ENCODE measurements at regions not wholly inside any gene's neighbourhood (a gene's known extent, or its start where the extent isn't known, plus 50 kb on each side); places are given as distances from the start of the nearest gene placed in this dataset.
A peak's percentile ranks its signal among the peaks of the same experiment; 100 is the strongest.
"Not testable (repeated sequence)": the region's sequence is repeated elsewhere in the genome, so short reads cannot be mapped to it uniquely, and the experiment has no call there.

DNA sequence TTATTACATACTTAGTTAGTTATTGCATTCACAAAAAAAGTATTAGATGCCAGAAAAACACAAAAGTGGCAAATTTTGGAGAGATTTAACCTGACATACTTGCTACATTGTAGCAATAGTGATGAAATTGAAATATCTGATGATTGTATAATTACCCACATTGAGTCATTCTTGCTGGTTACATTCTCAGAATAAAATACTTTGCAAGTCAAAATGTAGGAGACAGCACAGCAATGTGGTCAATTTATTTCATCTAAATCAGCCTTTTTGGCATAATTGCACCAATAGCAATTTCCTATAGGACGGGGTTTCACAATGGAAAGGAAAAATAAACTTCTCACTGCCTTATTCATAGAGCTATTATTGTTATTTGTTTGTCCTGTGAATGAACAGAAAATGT is 125.0 kb upstream of the ETV6 start:
- intact Hi-C loops (cut with DNase I) = no loop called here
- ATAC-seq (no peak), DNase-seq (ENCODE audit: low spot score) (no peak)

DNA sequence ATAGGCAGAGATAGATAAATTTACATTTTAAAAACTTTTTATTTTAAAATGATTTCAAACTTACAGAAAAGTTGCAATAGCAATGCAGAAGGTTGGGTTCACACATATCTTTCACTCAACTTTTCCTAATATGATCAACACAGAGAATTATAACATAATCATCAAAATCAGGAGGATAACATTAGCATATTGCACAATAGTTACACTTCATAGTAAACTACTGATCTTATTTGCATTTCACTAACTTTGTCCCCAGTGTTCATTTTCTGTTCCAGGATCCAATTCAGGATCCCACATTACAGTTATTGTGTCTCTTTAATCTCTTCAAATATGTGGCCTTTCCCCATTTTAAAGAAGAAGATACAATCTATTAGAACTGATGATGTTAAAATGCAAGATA is 115.4 kb upstream of the ETV6 start:
- DNase-seq (ENCODE audit: low spot score) (no peak), ATAC-seq (no peak)
- intact Hi-C loops (cut with DNase I) = no loop called here

DNA sequence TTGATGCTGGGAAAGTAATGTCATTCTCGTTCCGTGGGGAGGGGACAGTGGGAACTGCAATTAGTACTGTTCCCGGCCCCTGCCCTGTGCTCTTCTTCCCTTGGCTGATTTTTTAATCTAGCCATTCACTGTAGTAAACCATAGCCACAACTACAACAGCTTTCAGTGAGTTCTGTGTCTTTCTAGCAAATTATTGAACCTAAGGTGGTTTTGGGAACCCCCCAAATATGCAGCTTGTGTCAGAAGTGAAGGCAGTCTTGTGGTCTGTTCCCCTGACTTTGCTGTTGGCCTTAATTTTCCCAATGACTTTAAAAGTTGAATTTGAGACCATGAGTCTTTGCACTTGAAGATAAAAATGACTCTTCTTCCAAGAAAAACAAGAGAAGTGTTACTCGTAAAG is 114.3 kb upstream of the ETV6 start:
- intact Hi-C loops (cut with DNase I) = no loop called here
- ATAC-seq (no peak), DNase-seq (ENCODE audit: low spot score) (no peak)

DNA sequence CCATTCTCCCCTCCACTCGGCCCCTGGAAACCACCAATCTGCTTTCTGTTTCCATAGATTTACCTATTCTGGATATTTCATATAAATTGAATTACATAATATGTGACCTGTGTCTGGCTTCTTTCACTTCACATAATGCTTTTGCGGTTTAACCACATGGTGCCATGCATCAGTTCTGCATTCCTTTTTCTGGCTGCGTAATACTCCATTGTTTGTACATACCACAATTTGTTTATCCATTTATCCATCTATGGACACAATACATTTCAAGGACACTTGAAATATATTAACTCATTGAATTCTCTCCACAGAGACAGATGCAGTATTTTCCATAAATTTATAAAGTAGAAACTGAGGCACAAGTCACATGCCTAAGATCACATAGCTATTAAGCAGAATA is 110.3 kb upstream of the ETV6 start:
- intact Hi-C loops (cut with DNase I) = no loop called here
- DNase-seq (ENCODE audit: low spot score) (no peak), ATAC-seq (no peak)

DNA sequence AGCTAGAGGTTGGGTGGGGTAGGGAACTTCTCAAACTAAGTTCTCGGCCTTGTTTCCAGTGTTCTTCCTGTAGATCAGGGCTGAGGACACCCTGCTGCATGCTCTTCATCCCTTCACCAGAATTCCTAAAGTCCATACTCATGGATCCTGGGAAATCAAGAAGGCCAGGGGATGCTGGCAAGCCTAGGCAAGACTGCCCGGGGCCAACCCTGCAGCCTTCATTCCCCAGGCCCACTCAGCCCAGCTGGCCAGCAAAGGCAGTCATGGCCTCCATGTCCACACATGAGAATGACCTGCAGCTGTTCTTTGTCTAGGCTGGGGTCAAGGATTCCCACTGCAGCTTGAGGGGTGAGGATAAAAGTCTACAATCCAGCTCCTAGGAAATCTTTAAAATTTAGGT is 109.3 kb upstream of the ETV6 start:
- DNase-seq (ENCODE audit: low spot score) (no peak), ATAC-seq (no peak)
- intact Hi-C loops (cut with DNase I) = no loop called here

DNA sequence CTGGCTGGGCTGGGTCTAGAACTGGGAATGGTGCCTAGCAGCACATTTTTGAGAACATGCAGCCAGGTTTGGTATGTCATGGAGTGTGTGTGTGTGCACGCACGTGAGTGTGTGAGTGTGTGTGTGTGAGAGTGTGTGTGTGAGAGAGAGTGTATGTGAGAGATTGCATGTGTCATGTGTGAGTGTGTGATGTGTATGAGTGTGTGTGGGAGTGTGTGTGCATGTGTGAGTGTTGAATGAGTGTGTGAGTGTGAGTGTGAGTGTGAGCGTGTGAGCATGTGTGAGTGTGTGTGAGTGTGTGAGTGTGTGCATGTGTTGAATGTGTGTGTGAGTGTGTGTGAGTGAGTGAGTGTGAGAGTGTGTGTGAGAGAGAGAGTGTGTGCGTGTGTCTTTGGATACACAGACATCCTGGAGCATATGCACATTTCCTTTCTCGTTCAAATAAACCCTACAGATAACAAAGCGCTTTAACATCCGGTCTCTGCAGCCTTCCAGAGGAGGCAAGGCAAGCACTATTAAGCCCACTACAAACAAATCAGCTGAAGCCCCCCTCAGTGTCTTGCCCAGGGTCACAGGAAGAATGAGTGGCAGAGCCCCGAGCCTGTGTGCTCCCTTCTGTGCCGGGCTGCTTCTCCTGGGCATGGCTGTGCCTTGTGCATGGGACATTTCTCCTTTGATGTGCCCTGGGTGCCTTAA is 108.7 kb upstream of the ETV6 start:
- ATAC-seq = no peak
- DNase-seq (ENCODE audit: low spot score) = no peak

DNA sequence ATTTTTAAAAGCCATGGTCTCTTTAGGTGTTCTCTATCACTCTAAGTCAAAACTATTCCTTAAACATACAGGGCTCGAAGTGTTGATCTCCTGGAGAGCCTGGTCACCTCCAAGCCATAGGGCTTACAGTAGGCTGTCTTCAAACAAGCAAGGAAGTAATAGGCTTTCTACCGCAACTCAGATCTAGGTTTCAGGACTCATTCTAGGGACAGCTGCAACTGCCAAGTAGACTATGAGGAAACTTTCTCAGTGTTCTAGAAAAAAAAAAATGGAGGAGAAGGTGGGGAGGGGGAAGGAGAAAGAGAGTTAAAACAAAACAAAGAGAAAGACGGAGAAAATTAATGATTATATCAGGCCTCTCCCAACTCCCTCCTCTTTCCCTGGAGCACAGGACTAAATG is 106.9 kb upstream of the ETV6 start:
- ATAC-seq = no peak
- intact Hi-C loops (cut with DNase I) = no loop called here
- no peak for DNase-seq (ENCODE audit: low spot score)

More for the DNA sequence above, 108.7 kb upstream of the ETV6 start:
- intact Hi-C loops (cut with DNase I) = no loop called here

DNA sequence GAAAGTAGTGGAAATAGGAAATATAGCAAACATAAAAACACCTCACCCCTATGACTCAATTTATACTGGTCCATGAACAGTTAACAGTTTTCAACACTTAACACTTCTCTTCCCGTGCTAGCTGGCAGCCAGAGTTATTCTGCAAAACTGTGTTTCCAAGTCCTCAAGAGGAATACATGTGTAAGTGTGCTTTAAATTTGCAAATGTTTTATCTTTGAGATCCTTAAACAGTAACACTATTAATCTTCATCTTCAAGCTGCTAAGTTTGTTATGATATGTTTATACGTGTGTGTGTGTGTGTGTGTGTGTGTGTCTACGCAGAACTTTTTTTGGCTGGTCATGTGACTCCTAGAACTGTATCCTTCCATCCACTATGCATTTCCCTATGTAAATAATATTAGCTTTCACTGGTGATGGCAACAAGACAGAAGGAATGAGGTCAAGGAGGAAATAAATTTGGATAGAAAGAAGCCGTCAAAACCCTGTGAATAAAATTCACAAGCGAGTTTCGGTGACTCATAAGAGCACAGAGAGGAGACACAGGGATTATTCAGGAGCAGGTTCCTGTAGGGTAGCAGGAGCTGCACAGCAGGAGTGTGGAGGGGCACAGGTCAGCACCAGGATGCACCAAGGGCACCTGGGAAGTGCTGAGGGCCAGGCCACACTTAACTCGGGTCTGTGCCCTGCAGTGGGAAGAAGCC is 105.9 kb upstream of the ETV6 start:
- DNase-seq (ENCODE audit: low spot score) = no peak
- intact Hi-C loops (cut with DNase I) = no loop called here
- no peak for ATAC-seq

DNA sequence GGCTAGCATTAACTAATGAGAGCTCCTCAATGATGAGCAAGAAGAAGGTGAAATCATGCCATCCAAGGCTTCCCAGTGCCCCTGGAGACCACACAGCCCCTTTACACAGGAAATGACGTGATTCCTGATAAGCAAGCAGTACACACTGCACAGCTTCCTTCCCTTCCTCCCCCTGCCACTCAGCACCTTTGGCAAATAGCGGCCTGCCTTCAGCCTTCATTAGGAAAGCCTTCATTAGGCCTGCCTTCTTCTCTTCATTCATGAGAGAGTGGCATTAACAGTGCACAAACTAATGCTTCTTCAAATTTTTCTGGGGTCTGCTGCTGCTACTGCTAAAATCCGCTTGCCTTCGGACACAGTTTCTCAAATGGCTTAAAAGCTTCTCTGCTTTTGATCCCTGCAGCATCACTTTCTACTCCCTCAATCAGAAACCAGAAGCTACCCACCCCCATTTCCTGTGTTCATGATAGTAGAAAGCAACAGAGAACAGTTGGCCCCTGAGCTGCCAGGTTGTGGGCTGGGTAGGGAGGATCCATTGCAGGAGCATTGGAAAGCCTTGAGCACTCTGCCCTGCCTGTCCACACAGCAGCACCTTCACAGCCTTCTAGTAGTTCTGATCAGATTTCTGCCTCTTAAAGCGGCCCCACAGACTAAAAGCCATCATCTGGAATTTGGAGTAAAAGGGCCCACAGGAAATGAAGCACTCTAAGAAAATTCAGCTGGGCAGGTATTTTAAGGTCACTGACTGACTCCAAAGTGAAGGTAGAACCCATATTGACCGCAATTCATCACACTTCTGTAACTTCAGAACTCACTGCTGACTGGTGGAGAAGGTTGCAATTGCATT is 103.8 kb upstream of the ETV6 start:
- intact Hi-C loops (cut with DNase I) = no loop called here
- ATAC-seq = no peak
- no peak for DNase-seq (ENCODE audit: low spot score)

DNA sequence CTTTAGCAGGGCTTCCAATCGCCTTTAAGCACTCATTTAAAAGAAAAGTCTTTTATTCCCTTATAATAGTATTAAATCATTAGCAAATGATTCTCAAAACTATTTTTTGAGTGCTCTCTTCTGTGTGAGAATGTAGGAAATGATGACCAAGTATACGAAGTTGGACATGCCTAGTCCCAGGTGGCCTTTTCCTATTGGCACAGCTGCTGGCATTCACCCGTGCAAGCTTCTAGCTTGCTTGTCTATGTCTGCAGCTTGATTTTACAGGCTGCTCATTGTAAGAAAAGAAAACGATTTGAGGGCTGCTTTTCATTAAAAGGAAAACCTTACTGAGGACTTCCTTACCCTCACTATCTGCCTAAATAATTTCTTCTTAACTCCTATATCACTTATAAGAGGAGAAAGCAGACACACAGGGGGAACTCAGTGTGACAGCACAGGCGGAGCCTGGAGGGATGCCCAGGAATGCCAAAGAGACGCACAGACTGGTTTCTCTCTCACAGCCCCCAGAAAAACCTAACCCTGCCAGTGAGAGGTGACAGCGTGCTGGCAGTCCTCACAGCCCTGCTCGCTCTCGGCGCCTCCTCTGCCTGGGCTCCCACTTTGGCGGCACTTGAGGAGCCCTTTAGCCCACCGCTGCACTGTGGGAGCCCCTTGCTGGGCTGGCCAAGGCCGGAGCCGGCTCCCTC is 102.7 kb upstream of the ETV6 start:
- intact Hi-C loops (cut with DNase I); DNase-seq (ENCODE audit: low spot score); ATAC-seq: not testable (repeated sequence)

DNA sequence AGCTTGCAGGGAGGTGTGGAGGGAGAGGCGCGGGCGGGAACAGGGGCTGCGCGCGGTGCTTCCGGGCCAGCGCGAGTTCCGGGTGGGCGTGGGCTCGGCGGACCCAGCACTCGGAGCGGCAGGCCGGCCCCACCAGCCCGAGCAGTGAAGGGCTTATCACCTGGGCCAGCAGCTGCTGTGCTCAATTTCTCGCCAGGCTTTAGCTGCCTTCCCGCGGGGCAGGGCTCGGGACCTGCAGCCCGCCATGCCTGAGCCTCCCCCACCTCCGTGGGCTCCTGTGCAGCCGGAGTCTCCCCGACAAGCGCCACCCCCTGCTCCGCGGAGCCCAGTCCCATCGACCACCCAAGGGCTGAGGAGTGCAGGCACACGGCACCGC is 102.2 kb upstream of the ETV6 start:
- not testable (repeated sequence) for DNase-seq (ENCODE audit: low spot score)

DNA sequence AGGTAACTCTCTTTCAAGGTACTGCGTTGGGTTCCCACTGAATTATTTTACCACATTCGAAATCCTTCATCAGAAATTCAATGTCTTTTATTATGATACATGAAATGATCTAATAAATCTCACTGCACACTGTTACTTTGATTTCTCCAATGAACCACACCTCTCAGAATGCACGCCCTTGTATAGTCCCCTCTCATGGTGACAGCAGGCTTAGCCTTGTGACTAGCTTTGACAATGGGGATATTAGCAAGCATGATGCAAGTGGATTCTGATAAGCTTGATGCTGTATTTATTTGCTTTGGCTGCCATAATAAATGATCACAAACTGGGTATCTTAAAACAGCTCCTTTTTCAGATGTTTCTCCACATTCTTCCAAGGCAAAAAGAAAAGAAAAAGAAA is 100.4 kb upstream of the ETV6 start:
- ATAC-seq = no peak
- no peak for DNase-seq (ENCODE audit: low spot score)
- intact Hi-C loops (cut with DNase I) = no loop called here

More for the DNA sequence above, 102.2 kb upstream of the ETV6 start:
- ATAC-seq; intact Hi-C loops (cut with DNase I): not testable (repeated sequence)

DNA sequence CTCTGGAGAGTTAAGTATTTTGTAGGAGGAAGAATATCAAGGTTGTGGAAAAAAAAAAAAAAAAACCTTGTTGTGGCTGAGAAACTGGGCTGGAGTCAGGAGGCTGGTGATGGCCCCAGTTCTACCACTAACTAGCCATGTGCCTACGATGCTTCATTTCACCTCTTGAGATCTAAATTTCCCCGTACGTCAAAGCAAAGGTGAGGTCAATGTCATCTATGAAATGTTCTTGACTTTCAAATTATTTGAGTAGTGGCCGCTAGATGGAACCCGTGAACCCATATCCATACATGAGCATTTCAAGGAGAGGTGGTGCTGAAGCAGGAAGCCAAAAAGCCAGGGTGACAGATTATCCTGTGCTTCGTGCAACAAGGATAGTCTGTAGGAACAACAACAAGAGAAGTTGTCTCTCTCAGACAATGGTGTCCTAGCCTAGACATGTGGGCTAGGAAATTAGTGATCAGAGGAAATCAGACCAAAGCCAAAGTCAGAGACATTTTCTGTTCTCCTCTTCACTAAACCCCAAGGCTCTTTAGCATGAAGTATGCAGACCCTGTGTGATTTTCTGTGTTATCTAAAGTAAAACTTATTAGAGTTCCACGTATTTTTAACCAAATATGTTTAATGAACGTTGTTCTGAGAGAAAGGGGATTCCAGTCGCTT is 95.5 kb upstream of the ETV6 start:
- DNase-seq (ENCODE audit: low spot score) (no peak), ATAC-seq (peak; percentile 68)
- intact Hi-C loops (cut with DNase I) = no loop called here

DNA sequence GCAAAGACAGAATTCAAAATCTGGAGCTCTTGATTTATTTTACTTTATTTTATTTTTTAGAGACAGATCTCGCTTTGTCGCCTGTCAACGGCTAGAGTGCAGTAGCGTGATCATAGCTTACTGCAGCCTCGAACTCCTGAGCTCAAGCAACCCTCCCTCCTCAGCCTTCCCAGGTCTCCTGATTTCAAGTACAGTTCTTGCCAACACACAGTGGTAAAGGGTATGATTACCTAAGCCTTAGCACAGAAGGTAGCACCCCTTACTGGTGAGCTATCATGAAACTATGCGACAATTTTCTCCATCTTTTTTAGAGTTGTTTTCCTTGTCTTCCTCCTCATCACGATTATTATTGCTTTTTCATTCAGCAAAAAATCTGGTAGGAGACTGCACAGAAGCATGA is 94.3 kb upstream of the ETV6 start:
- intact Hi-C loops (cut with DNase I) = no loop called here
- ATAC-seq = no peak
- DNase-seq (ENCODE audit: low spot score) = no peak

DNA sequence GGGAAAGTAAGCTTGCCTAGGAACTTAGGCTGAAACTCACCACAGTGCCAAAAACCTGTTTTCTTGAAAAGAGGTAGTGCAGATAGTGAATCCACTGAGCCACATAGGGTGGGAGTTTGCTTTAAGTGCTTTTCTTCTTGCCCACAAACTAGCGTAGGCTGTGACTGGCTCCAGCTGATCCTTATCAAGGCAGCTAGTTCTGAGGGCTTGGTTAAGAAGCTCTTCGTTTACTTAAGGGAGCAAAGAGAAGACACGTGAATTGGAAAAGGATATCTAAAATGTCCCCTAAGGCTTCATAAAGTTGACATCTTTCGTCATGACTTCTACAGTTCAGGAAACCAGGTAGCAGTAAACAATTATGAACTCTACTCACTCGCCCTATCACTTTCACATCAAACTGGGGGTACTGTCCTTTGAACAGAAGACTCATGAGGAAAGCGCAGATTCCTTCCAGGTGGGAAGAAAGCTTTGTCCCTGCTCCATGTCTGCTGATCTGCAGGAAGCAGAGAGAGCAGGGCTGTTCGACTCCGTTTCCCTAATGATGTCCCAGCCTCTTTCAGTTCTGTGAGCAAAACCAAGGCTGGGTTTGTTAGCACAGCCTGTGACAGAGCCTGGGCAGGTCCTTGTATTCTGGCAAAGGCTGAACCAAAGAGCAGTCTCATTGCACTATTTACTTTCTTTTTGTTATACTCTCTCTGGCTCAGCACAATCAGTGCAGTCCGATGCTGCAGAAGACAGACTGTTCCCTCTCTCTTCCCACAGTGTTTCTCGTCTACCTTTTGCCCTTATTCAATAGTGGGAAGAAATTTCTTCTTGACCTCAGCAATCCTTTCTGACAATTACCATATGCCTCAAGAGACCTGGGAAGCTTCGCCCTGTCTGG is 93.5 kb upstream of the ETV6 start:
- ATAC-seq = peak; percentile 80
- intact Hi-C loops (cut with DNase I) = no loop called here
- no peak for DNase-seq (ENCODE audit: low spot score)

DNA sequence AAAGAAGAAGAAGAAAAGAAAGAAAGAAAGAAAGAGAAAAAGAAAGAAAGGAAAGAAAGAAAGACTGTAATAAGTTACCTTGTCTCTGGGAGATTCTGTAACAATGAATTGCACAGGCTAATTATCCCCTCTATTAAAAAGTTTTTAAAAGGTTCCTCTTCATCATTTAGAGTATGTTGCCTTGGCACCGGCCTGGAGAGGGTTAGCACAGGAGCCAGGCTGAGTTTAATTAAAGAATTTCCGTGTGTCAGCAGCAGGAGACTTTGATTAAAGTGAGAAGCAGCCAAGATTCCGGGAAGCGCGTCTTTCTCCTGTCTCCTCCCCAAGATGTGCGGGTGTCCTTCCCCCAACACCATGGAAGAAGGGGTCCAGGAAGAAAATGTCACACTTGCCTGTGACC is 92.8 kb upstream of the ETV6 start:
- peak; percentile 18 for ATAC-seq
- DNase-seq (ENCODE audit: low spot score) = no peak
- intact Hi-C loops (cut with DNase I) = no loop called here

DNA sequence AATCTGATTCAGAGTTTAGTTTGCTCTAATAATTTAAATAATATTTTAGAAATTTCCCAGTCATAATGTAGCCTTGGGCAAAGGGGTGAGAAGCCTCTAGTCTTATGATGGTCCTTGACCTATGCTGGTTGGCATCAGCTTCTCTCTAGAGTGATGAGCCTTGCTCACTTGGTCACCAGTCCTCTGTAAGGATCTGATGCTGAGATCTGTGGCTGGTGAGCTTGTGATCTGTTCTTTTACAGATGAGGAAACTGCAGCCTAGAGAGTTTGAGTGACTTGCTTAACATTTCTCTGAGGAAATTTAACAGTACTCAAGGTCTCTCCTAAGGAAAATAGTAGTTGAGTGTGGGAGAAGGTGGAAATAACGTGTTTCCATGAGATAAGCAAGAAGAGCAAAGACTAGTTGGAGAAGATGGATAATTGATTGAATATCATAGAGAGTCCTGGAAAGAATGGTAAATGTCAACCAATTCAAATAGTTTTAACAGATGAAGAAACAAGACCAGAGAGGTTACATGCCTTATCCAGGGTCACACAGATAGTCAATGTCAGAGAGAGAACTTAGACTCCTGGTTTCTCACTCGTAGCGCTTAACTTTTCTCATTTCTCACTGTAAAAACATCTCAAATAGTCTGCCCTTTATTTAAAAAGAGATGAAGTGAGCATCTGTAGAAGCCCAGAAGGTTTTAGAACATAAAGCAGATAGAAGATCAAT is 89.7 kb upstream of the ETV6 start:
- intact Hi-C loops (cut with DNase I) = no loop called here
- ATAC-seq (no peak), DNase-seq (ENCODE audit: low spot score) (no peak)
